Natural killer cell (primary cell): ENCODE measurements at regions not wholly inside any gene's neighbourhood (a gene's known extent, or its start where the extent isn't known, plus 50 kb on each side); places are given as distances from the start of the nearest gene placed in this dataset.
"Not testable (repeated sequence)": the region's sequence is repeated elsewhere in the genome, so short reads cannot be mapped to it uniquely, and the experiment has no call there.

ENCODE experiments used
- ATAC-seq, 3 donors: fragments of 150-1000 bp in 2 of 3; fragments of 200-7000 bp in 1 of 3; cut with Tn5 transposase; 1 replicate in 1 of 3; 2 replicates in 2 of 3; pipeline ENCODE4 v1.10.0; 2021; ENCODE audit warnings: mild to moderate bottlenecking in 2 of 3, moderate library complexity in 2 of 3
- DNase-seq, 2 donors: peaks; one replicate each; pipeline versions ENCODE4 v3.0.0 to v3.0.0-alpha.2; 2013 to 2021; ENCODE audit warnings: mixed read lengths in 1 of 2
- H3K27ac ChIP-seq: one replicate; pipeline ENCODE4 v1.5.1; 2013; ENCODE audit warnings: mild to moderate bottlenecking, low read length
- H3K27me3 ChIP-seq: one replicate; pipeline ENCODE4 v1.6.1; 2013; ENCODE audit warnings: low read length; ENCODE audit not compliant: control insufficient read depth, insufficient read depth
- H3K36me3 ChIP-seq: one replicate; pipeline ENCODE4 v1.6.1; 2013; ENCODE audit warnings: low read length; ENCODE audit not compliant: control insufficient read depth, insufficient read depth
- H3K4me1 ChIP-seq: one replicate; pipeline ENCODE4 v1.6.1; 2013; ENCODE audit warnings: low read length; ENCODE audit not compliant: control insufficient read depth, insufficient read depth
- H3K4me3 ChIP-seq: one replicate; pipeline ENCODE4 v1.5.1; 2013; ENCODE audit warnings: low read length
- H3K9me3 ChIP-seq: one replicate; pipeline ENCODE4 v1.6.1; 2013; ENCODE audit warnings: low read length; ENCODE audit not compliant: control insufficient read depth, insufficient read depth
- H3K27ac Mint-ChIP-seq, 2 donors: one replicate each; pipeline ENCODE4 v1.8.0; 2022; ENCODE audit warnings: mild to moderate bottlenecking in 2 of 2, mixed read lengths in 2 of 2, moderate library complexity in 1 of 2
- H3K27me3 Mint-ChIP-seq, 2 donors: one replicate each; pipeline ENCODE4 v1.8.0; 2022; ENCODE audit warnings: low read depth in 2 of 2, mixed read lengths in 2 of 2
- H3K36me3 Mint-ChIP-seq: one replicate; pipeline ENCODE4 v1.8.0; 2022; ENCODE audit warnings: mixed read lengths
- H3K4me1 Mint-ChIP-seq, 2 donors: one replicate each; pipeline ENCODE4 v1.8.0; 2022; ENCODE audit warnings: mixed read lengths in 2 of 2
- H3K4me3 Mint-ChIP-seq: one replicate; pipeline ENCODE4 v1.8.0; 2022; ENCODE audit warnings: mild to moderate bottlenecking, moderate library complexity, mixed read lengths
- H3K9me3 Mint-ChIP-seq, 2 donors: one replicate each; pipeline ENCODE4 v1.8.0; 2022; ENCODE audit warnings: mixed read lengths in 2 of 2
- WGBS: methylation state at CpG from one replicate; pipeline ENCODE4 v1.1.7; 2013; ENCODE audit warnings: missing lambda C conversion rate; ENCODE audit not compliant: insufficient coverage; 5-methylcytosine and 5-hydroxymethylcytosine counted together
- intact Hi-C: fragments of 100-400 bp; cut with micrococcal nuclease; formaldehyde crosslinking; loops from one replicate; pipeline ENCODE4 v1.14.2; 2022

GRCh38 chr16:21359513-21359912, 81.4 kb upstream of the CRYM start:
- 80% methylated on average over 10 of the region's 12 CpGs for WGBS
- H3K36me3 ChIP-seq, DNase-seq, H3K27ac Mint-ChIP-seq, H3K9me3 Mint-ChIP-seq, intact Hi-C loops, H3K27me3 ChIP-seq, H3K9me3 ChIP-seq, H3K4me1 Mint-ChIP-seq, H3K36me3 Mint-ChIP-seq, H3K4me3 Mint-ChIP-seq, H3K27me3 Mint-ChIP-seq, H3K4me3 ChIP-seq: not testable (repeated sequence)
- ATAC-seq = peak in 1 of 3 donors; percentile 29
- Histone ChIP-seq H3K4me1 (peaks cover 25% of the 10 kb centered on the region), H3K27ac (peak overlapping the region; percentile 76)

GRCh38 chr16:21358261-21358795, 80.2 kb upstream of the CRYM start:
- H3K36me3 ChIP-seq, H3K9me3 ChIP-seq, H3K27ac Mint-ChIP-seq, H3K4me3 ChIP-seq, intact Hi-C loops, H3K9me3 Mint-ChIP-seq, H3K36me3 Mint-ChIP-seq, H3K27me3 Mint-ChIP-seq, H3K4me3 Mint-ChIP-seq, H3K27me3 ChIP-seq, H3K4me1 Mint-ChIP-seq: not testable (repeated sequence)
- 43% methylated on average over 16 of the region's 18 CpGs for whole genome bisulfite sequencing
- H3K4me1 ChIP-seq = peaks cover 24% of the 10 kb centered on the region
- DNase-seq (peak in 1 of 2 donors; percentile 2), ATAC-seq (peak in 2 of 3 donors; percentile 25 to 28)
- H3K27ac ChIP-seq = peak overlapping the region; percentile 38

- H3K36me3 ChIP-seq, H3K27me3 ChIP-seq, H3K4me3 Mint-ChIP-seq, H3K9me3 ChIP-seq, DNase-seq, H3K27ac ChIP-seq, H3K27ac Mint-ChIP-seq, H3K36me3 Mint-ChIP-seq, H3K27me3 Mint-ChIP-seq, H3K9me3 Mint-ChIP-seq, H3K4me3 ChIP-seq, H3K4me1 Mint-ChIP-seq, intact Hi-C loops: not testable (repeated sequence)
- peaks cover 21% of the 10 kb centered on the region for H3K4me1 ChIP-seq
- peak in 1 of 3 donors; percentile 45 for ATAC-seq
- WGBS = 37% methylated on average over 6 of the region's 10 CpGs
Measured at GRCh38 chr16:21356308-21356707, 78.2 kb upstream of the CRYM start.

GRCh38 chr16:21351433-21351832, 73.3 kb upstream of the CRYM start:
- H3K27ac Mint-ChIP-seq, H3K36me3 ChIP-seq, H3K27me3 ChIP-seq, H3K27ac ChIP-seq, H3K4me1 Mint-ChIP-seq, H3K4me3 ChIP-seq, H3K36me3 Mint-ChIP-seq, H3K4me1 ChIP-seq, H3K27me3 Mint-ChIP-seq, DNase-seq, H3K9me3 ChIP-seq, intact Hi-C loops, H3K4me3 Mint-ChIP-seq, H3K9me3 Mint-ChIP-seq, ATAC-seq: not testable (repeated sequence)
- no CpG with 5 or more reads among the region's 5 CpGs for WGBS

- H3K27ac ChIP-seq, H3K4me1 ChIP-seq, H3K27ac Mint-ChIP-seq, H3K9me3 Mint-ChIP-seq, DNase-seq, H3K4me3 Mint-ChIP-seq, intact Hi-C loops, H3K27me3 Mint-ChIP-seq, H3K4me3 ChIP-seq, H3K9me3 ChIP-seq, ATAC-seq, H3K36me3 ChIP-seq, H3K4me1 Mint-ChIP-seq, H3K36me3 Mint-ChIP-seq, H3K27me3 ChIP-seq: not testable (repeated sequence)
- no CpG with 5 or more reads among the region's 6 CpGs for WGBS
Measured at GRCh38 chr16:21350851-21351250, 72.8 kb upstream of the CRYM start.

GRCh38 chr16:21349336-21349735, 71.2 kb upstream of the CRYM start:
- H3K9me3 Mint-ChIP-seq, H3K36me3 Mint-ChIP-seq, H3K4me3 ChIP-seq, DNase-seq, H3K27ac ChIP-seq, H3K27me3 ChIP-seq, intact Hi-C loops, H3K27me3 Mint-ChIP-seq, H3K4me1 ChIP-seq, H3K36me3 ChIP-seq, ATAC-seq, H3K4me3 Mint-ChIP-seq, H3K9me3 ChIP-seq, H3K4me1 Mint-ChIP-seq, H3K27ac Mint-ChIP-seq: not testable (repeated sequence)
- 94% methylated on average over 12 of the region's 13 CpGs for WGBS

GRCh38 chr16:21348815-21349214, 70.7 kb upstream of the CRYM start:
- H3K36me3 Mint-ChIP-seq, H3K4me3 ChIP-seq, H3K36me3 ChIP-seq, intact Hi-C loops, H3K27me3 Mint-ChIP-seq, H3K9me3 ChIP-seq, H3K4me1 Mint-ChIP-seq, ATAC-seq, H3K9me3 Mint-ChIP-seq, H3K27ac Mint-ChIP-seq, DNase-seq, H3K4me3 Mint-ChIP-seq, H3K27ac ChIP-seq, H3K27me3 ChIP-seq, H3K4me1 ChIP-seq: not testable (repeated sequence)
- WGBS = 100% methylated on average over 3 of the region's 9 CpGs

- H3K27me3 ChIP-seq, H3K4me1 Mint-ChIP-seq, DNase-seq, H3K9me3 ChIP-seq, ATAC-seq, H3K27ac ChIP-seq, H3K36me3 ChIP-seq, H3K27me3 Mint-ChIP-seq, H3K9me3 Mint-ChIP-seq, H3K4me1 ChIP-seq, intact Hi-C loops, H3K27ac Mint-ChIP-seq, H3K36me3 Mint-ChIP-seq, H3K4me3 ChIP-seq, H3K4me3 Mint-ChIP-seq: not testable (repeated sequence)
- WGBS = 85% methylated on average over 2 of the region's 11 CpGs
Measured at GRCh38 chr16:21347538-21347937, 69.4 kb upstream of the CRYM start.
